Fibroblast of skin of abdomen (primary cell): ENCODE measurements at regions not wholly inside any gene's neighbourhood (a gene's known extent, or its start where the extent isn't known, plus 50 kb on each side); places are given as distances from the start of the nearest gene placed in this dataset.
A peak's percentile ranks its signal among the peaks of the same experiment; 100 is the strongest.

Source experiments
- DNase-seq: peaks from one replicate; pipeline ENCODE4 v3.0.0-alpha.2; 2013

DNA sequence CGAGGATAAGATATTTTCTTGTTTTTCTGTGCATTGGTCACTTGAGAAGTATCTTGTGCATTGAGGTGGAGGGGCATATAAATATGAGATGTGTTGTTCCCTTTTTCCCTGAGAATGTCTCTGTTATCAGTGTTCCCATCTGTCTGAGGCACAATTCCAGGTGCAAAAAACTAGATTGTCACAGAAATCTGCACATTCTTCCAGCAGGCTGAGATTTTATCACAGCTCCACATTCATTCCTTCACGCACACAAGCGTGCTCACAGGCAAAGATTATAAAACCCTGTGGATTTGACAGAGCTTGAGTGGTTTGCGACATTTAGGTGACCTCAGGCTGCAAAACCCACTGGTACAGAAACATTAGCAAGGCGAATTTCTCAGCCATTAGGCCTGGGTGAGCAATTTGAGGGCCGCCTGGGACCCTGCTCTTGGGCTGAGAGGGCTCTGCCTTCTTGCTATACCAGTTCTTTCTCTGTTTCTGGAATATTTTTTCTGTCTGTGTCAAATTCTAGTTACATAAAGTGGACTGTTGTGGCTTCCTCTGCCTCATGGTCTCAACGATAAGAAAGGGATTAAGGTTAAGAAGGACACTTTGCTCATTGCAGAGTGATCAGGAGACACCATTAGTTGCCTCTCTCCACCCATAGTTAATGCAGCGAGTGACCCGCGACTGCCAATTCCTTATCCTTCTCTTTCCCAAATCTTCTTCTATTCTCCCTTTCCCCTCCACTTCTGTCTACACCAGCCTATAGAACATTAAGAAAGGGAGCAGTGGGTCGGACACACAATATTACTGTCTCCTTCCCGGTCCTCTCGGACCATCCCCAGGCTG, 86.7 kb upstream of the C1QTNF7 start:
- no peak for DNase-seq

- DNase-seq: no peak
Observed at GRCh38 chr4:15341733-15342300, 86.0 kb upstream of the C1QTNF7 start.

GRCh38 chr4:15343000-15343399, 84.8 kb upstream of the C1QTNF7 start:
- DNase-seq: no peak

DNA sequence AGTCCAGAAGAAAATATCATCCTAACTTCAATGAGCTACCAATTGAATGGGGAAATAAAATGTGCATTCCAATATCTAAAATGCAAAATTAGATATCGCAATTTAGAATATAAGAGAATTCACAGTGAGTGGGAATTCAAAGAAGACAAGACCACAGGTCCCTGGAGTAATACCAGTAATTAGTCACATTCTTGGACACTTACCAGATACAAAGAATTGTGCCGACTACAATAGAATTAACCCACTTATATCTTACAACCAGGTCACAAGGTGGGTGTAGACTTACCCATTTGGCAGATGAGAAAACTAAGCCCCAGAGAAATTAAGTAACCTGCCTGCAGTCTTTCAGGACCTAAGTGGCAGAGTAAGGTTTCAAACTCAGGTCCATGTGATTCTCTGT, 84.3 kb upstream of the C1QTNF7 start:
- no peak for DNase-seq

DNA sequence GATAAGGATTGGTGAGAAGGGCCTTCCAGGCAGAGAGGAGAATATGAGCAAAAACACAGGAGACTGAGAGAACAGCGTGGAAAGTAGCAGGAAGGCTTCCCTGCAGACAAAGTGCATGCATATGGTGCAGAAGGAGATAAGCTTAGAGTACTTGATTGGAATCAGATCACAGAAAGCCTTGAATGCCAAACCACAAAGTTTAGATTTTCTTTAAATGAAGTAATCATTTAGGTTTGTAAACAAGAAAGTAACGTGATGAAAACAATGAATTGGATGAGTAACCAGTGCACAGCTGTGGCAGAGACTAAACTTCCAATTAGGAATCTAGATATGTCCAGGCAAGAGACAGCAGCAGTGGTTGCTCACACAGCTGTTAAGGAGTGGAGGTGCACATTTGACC, 83.8 kb upstream of the C1QTNF7 start:
- DNase-seq: peak; percentile 78

GRCh38 chr4:15345134-15345533, 82.7 kb upstream of the C1QTNF7 start:
- no peak for DNase-seq

GRCh38 chr4:15348236-15348635, 79.6 kb upstream of the C1QTNF7 start:
- no peak for DNase-seq

DNA sequence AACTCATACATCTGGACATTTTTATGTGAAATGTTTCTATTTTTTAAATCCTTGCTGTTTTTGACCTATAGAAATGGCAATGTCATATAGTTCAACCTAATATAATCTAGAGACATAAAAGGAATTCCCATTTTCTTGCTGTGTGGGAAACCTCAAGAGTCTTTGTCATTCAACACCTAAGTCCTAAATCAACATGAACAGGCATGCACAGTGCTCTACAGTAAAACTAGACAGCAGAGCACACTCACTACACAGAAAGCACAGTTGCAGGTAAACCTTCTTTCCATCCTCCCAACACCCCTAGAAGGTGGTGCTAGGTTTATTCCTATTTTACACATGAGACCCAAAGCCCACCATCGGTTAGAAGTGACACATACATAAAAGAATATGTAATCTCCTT, 79.1 kb upstream of the C1QTNF7 start:
- no peak for DNase-seq

DNA sequence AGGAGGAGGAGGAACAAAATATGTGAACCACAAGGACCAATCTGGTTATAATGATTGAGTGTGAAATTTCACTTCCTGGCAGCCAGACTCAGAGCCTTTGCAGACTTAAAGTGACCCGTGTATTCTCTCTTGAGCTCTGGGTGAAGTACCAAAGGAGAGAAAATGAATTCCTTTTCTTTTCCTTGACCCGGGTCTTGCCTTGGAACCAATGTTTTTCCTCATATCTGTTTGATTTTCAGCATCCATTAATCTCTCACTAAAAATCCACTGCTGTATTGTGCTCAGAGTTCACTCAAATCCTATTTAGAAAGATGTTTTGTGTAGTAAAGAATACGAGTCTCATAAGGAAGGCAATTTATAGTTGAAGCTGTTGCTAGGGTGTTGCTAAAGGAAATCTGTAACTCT, 78.3 kb upstream of the C1QTNF7 start:
- peak; percentile 71 for DNase-seq

DNA sequence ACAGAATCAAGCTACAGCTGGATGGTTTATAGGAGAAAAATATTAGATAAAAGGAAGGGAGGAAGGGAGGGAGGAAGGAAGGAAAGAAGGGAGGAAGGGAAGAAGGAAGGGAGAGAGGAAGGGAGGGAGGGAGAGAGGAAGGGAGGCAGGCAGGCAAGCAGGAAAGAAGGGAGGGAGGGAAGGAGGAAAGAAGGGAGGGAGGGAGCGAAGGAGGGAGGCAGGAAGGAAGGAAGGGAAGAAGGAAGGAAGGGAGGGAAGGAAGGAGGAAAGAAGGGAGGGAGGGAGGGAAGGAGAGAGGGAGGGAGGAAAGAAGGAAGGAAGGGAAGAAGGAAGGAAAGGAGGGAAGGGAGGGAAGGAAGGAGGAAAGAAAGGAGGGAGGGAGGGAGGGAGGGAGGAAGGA, 77.9 kb upstream of the C1QTNF7 start:
- no peak for DNase-seq

DNA sequence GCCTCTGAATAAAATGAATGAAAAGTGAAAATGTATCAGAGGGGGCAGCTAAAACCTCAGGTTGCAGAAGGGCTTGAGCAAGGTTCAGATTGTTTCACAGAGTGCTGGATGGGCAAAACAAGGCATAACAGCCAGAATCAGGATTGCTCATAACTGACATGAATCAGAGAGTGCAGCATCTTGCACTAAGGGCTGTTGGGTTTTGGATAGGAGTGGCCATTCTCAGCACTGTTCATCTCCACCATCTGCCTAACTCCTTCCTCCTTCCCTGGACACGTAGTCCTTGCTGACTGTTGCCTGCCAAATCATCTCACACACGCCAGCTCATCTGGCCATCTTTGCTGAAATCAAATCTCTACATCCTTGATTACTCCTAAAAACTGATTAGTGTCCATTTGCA, 75.3 kb upstream of the C1QTNF7 start:
- DNase-seq: no peak

- no peak for DNase-seq
Observed at GRCh38 chr4:15353207-15353606, 74.6 kb upstream of the C1QTNF7 start.

DNA sequence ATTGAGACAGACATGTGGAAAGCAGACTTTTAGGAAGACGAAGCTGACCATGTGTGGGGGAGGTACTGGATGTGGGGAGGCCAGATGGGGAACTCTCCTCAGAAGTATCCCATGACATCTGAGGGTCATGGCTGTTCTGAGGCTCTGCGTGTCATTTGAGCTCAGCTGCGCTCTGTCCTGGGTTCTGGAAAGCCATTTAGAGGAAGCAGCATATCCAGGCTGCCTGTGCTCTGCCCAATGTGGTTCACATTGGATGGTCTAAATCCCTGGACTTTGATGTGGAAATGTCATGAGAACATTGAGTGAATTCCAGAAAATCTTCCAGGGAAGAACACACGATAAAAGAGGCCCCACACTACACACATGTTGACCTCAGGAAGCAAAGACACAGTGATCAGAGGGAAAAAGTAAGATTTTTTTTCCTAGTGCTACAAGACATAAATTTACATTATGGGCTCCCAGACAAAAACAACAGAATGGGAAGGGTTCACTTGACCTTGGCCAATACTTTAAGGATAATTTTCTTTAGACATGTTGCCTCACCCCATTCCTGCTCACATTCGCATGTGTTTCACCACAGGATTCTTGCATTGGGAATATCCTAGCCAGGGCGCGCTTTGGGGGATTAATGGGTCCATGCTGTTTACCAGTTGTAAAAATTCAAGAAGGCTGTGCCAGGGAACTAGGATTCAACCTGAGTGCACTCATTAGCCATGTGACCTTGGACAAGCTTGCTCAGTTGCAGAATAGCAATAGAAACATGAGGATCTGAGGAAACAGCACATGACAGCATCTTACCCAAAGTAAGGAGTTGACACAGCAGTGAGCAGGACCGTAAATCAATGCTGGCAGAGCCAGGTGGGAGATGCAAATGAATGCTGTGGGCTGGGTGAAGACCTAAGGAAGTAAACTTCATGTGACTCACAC, 73.2 kb upstream of the C1QTNF7 start:
- DNase-seq: no peak

DNA sequence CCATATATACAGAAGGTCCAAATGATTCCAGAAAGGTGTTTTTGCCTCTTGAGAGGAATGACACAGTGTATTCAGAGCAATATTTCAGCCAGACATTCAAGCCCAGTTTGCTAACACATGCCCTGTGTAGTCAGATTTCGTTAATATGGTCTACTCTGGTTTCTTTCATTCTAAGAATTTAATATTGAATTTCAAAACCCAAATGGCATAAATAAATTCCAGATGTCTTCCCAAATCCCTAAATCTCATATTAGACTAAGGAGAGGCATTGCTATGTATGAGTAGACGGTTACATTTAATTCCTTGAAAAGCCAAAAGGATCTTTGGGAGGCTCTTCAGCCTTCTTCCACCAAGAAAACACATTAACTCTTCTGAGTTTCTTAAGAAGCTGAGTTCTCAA, 66.3 kb upstream of the C1QTNF7 start:
- peak; percentile 61 for DNase-seq

GRCh38 chr4:15362541-15362940, 65.3 kb upstream of the C1QTNF7 start:
- DNase-seq: no peak

DNA sequence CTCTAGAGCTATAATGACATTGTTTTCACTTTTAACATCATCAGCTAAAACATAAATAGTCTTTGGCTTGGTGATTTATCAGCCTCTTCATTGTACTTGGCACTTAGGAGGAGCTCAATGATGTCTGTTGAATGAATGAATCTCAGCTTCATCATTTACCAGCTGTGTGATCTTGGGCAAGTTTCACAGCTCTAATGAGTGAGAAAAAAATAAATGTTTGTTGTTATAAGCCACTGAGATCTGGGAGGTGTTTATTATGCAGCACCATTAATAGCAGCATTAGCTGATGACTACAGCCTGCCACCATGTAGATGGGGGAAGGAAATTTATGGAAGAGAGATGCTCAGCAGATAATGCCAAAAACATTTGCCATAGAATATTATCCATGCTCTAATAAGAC, 63.6 kb upstream of the C1QTNF7 start:
- DNase-seq: no peak

DNA sequence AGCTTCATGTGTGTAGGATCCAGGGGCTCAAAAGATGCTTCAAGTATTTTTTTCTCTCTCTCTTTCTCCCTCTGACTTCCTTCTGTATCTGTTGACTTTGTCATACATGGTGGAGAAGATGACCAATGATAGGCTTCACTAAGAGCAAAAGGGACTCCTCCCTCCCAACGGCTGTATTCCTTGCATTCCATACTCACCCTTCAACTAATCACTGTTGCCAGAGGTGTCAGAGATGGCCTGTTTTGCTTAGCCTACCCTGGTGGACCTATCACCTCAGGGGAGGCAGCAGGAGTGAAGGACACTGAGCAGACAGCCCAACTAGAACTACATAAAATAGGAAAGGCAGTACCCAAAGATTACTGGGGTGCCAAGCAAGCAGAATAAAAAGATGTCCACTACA, 62.2 kb upstream of the C1QTNF7 start:
- no peak for DNase-seq

GRCh38 chr4:15366721-15367120, 61.1 kb upstream of the C1QTNF7 start:
- no peak for DNase-seq

DNA sequence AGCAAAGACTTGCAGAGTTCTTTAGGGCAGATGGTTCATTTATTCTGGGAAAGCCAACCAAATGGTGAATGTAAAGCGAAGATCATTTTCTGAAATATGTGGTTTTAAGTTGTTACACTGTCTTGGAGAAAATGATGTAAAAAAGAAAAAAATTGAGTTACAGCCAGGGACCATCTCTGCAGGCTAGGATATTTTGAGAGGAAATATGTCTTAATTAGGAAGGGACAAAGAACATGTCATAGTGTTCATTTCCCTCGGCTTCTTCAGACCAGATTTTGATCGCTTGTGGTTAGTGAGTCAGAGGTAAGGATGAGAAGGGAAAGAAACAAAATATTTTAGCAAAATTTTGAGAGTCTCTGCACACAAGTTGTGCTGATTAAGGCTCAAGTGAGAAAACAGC, 59.0 kb upstream of the C1QTNF7 start:
- DNase-seq: peak; percentile 95

- no peak for DNase-seq
Observed at GRCh38 chr4:15370296-15370695, 57.5 kb upstream of the C1QTNF7 start.

GRCh38 chr4:15373363-15373762, 54.5 kb upstream of the C1QTNF7 start:
- no peak for DNase-seq

DNA sequence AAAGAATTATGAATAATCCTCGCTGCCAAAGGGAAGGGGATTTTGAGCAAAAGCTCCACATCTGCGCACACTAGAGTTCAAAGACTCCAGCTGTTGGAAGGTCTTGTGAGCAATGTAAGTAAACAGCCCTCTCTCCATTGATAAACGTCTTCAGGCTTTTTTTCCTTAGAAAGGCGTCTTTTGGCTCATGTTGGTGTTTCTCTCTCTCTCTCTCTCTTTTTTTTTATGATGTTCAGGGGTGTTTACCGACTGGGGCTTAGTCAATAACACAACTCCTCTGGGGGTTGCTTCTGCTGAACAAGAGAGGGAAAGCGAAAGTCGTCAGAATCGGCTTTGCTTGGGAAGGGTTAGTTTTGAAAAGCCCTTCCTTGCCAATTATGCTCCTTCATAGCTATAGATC, 53.2 kb upstream of the C1QTNF7 start:
- no peak for DNase-seq

GRCh38 chr4:15375667-15376066, 52.2 kb upstream of the C1QTNF7 start:
- DNase-seq: no peak

GRCh38 chr4:15376145-15376544, 51.7 kb upstream of the C1QTNF7 start:
- no peak for DNase-seq
